Fibroblast of skin of abdomen (primary cell): ENCODE measurements at regions not wholly inside any gene's neighbourhood (a gene's known extent, or its start where the extent isn't known, plus 50 kb on each side); places are given as distances from the start of the nearest gene placed in this dataset.
A peak's percentile ranks its signal among the peaks of the same experiment; 100 is the strongest.

ENCODE experiments used
- DNase-seq: peaks from one replicate; pipeline ENCODE4 v3.0.0-alpha.2; 2013

DNA sequence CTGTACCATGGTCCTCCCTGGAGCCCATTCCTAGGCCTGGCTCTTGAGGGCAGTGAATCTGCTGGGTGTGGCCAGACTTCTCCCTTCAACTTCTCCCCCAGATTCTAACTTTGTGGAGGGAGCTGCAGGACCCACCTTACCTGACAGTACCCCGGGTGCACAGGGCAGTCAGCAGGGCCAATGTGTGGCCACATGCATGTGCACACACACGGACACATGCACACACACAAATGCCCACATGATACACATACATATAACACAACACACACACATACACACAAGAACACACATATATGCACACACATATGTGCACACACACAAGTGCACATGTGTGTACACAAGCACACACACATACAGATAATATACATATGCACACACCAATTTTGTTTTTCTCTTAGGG, 300.0 kb upstream of the HS6ST1 start:
- no peak for DNase-seq

GRCh38 chr2:128619471-128620325, 301.0 kb upstream of the HS6ST1 start:
- DNase-seq, result no peak

- DNase-seq, result no peak
These were observed 302.4 kb upstream of the HS6ST1 start for GRCh38 chr2:128621074-128621473.

GRCh38 chr2:128622371-128622770, 303.7 kb upstream of the HS6ST1 start:
- no peak for DNase-seq

DNA sequence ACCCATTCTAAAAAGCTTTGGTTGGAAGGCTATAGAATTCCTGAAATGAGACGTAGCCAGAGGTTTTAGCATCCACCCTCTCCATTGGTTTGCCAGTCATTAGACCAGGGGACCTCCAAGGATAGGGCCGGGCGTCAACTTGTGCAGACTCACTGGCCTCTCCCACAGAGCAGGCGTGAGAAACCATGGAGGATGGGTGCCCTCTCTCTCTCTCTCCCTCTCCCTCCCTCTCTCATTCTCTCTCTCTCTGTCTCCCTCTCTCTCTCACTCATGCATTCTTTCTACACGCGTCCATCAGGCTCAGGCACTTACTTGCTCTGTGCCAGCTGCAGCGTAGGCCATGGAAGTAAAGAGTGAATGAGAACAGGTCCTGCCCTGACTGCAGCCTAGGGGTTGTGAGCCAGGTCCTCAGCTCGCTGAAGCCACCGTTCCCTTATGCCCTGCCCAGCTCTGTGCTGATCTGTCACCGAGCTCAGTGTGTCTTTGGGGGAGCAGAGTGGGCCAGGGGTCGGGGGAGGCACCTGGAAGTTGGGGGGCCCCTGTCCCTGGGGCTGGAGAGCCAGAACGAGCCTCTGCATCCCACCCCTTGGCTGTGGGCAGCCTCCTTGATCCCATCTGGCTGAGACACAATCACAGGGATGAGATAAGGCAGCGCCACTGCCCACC, 304.4 kb upstream of the HS6ST1 start:
- DNase-seq, result peak; percentile 69

DNA sequence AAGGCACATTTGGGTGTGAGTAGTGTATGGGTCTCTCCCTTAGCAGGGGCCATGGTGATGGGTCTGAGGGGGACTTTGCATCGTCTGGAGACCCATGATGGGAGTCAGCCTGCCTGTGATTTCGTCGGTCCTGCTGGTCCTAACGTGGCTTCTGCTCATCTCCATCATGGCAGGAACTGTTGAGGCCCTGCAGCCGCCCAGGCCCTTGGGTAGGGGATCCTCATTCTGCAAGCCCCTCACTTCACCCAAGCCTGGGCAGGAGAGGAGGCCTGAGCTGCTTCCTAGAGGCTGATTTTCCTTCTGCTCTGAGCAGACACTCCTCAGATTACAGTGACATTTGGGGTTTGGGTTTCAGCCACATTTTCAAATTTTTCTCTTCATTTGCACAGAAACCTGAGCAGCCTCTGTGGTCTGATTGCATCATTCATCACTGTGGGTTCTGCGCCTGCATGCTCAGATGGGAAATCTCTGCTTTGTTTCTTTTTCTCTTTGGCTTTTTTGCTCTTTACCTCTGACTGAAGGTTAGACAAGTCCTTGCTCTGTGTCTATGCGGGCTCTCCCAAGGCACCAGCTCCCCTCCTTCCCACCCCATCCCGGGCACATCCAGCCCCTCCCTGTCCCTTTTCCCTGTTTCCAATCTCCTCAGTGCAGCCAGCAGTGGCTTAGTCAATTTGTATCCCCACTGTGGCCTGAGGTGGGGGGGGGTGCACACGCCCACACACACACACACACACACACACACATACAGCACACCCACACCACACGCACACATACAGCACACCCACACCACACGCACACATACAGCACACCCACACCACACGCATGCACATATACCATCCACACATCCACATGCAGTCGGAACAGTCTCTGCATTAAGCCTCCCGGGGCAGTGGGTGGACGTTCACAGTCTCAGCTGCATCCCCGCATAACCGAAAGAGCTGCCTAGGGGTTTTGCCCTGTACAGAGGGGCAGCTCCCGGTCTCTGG, 305.4 kb upstream of the HS6ST1 start:
- DNase-seq, result peak; percentile 96

GRCh38 chr2:128624956-128625355, 306.3 kb upstream of the HS6ST1 start:
- DNase-seq, result no peak

- no peak for DNase-seq
These were observed 306.8 kb upstream of the HS6ST1 start for GRCh38 chr2:128625421-128625820.

DNA sequence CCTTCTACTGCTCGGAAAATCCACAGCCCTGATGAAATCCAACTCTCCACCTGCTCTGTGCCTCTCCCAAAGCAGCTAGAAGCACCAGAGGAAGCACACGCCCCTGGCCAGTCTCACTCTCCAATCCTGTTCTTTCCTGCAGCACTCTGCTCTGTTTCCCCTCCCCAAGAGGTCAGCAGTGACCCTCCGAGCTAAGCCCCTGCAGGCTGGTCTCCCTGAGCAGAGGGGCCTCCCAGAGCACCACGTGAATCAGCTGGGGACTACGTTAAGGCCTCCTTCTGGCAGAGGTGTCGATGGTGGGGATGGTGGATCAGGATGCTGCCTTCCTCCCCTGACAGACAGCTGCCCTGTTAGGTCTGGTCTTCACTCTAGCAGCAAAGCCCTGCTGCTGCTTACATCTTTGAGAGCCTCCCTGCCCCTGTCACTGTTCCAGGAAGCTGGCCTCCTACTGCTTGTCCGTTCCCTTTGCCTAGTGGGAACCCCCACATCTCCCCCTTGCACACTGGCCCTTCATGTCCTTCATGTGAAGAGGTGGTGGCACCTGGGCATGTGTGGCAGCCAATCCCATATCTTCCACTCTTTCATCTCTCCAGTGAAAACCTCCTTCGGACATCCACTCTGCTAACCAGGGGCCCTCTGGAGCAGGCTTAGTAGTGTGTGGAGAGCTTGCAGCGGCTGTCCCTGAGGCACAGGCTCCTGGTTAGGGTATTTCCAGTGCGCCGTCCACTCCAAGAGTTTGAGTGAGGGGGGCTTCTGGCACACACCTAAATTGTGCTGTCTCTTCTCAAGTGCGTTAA, 307.5 kb upstream of the HS6ST1 start:
- DNase-seq, result no peak

GRCh38 chr2:128626760-128627511, 308.3 kb upstream of the HS6ST1 start:
- peak; percentile 62 for DNase-seq

- DNase-seq, result no peak
These were observed 309.5 kb upstream of the HS6ST1 start for GRCh38 chr2:128628206-128628605.

- no peak for DNase-seq
These were observed 310.3 kb upstream of the HS6ST1 start for GRCh38 chr2:128628996-128629395.

GRCh38 chr2:128630974-128631697, 312.5 kb upstream of the HS6ST1 start:
- no peak for DNase-seq

- DNase-seq, result no peak
These were observed 313.2 kb upstream of the HS6ST1 start for GRCh38 chr2:128631698-128632500.

DNA sequence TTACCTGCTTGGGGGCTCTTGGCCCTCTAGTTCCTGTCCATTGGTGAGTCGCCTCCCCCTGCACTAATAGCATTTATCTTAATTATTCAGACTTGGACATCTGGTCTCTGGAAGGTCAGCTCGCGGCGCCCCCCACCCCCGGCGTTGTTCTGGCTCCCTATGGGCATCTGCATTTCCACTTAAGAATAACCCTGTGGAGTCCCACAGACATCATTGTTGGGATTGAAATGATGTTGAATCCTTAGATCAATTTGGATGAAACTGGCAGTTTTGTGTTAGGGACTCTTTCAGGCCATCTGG, 313.8 kb upstream of the HS6ST1 start:
- no peak for DNase-seq

DNA sequence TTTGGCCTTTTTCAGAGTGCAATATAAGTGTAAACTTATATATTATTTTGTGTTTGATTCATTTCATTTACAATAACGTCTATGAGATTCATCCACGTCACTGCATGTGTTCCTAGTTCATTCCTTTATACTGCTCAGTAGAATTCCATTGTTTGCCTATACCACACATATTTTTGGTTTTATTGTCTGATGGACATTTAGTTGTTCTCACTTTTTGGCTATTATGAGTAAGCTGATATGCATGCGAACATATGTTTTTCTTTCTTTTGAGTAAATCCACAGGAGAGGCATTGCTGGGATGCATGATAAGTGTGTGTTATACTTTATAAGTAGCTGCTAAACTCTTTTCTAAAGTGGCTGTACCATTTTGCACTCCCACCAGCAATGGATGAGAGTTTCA, 314.8 kb upstream of the HS6ST1 start:
- DNase-seq, result peak; percentile 91

DNA sequence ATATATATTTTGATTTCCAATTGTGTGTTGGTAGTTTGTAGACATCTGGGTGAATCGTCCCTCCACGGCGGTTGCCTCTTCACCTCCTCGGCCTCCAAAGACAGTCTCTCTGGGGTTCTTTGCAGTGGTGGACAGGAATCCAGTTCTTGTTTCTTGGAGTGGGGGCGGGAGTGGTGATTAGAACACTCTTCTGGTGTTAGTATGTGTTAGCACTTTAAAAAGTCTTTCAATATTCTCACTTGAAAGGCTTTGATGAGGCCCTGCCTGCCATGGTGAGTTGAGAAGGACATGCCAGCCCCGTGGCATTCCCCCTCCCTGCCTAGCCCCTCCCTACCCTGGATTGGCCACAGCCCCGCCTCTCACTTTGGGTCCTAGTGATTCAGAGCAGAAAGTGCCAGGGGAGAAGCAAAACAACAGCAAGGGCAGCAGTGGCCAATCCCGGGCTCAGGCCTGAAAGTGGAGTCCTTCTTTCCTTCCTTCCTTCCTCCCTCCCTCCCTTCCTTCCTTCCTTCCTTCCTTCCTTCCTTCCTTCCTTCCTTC, 316.8 kb upstream of the HS6ST1 start:
- DNase-seq, result no peak

DNA sequence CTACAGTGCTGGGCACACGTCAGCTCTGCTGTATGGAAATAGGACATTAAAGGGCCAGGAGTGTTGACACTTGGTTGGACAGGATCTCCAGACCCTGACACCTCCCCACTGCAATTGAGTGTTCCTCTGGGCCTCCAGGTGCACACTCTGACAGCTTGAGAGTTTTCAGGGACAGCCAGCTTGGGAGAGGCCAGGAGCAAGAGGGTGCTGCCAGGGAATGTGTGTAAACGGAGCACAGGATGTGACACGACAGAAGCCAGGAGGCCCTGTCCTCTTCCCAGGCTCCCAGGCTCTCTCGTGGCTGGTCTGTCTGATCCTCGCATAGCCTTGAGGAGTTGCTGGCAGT, 318.1 kb upstream of the HS6ST1 start:
- no peak for DNase-seq

- no peak for DNase-seq
These were observed 318.9 kb upstream of the HS6ST1 start for GRCh38 chr2:128637481-128638155.
